ENCODE measurements at regions not wholly inside any gene's neighbourhood (a gene's known extent, or its start where the extent isn't known, plus 50 kb on each side); places are given as distances from the start of the nearest gene placed in this dataset.
A peak's percentile ranks its signal among the peaks of the same experiment; 100 is the strongest.

GRCh38 chr20:52904837-52905236, 67.3 kb upstream of the TSHZ2 start:
- no peak overlapping the region for H3K4me3 ChIP-seq (ENCODE audit: low read depth, low read length)
- no peak for DNase-seq (ENCODE audit: low read depth)
- TF ChIP-seq, protein P1, sequence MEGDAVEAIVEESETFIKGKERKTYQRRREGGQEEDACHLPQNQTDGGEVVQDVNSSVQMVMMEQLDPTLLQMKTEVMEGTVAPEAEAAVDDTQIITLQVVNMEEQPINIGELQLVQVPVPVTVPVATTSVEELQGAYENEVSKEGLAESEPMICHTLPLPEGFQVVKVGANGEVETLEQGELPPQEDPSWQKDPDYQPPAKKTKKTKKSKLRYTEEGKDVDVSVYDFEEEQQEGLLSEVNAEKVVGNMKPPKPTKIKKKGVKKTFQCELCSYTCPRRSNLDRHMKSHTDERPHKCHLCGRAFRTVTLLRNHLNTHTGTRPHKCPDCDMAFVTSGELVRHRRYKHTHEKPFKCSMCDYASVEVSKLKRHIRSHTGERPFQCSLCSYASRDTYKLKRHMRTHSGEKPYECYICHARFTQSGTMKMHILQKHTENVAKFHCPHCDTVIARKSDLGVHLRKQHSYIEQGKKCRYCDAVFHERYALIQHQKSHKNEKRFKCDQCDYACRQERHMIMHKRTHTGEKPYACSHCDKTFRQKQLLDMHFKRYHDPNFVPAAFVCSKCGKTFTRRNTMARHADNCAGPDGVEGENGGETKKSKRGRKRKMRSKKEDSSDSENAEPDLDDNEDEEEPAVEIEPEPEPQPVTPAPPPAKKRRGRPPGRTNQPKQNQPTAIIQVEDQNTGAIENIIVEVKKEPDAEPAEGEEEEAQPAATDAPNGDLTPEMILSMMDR (IDR thresholded peaks at IDR 0.05; ENCODE audit: insufficient read depth, low read depth, low read length), result no peak

- H3K4me3 ChIP-seq (ENCODE audit: low read depth, low read length), result no peak overlapping the region
Observed at GRCh38 chr20:52899041-52899608, 73.0 kb upstream of the TSHZ2 start.

GRCh38 chr20:52896348-52896747, 75.8 kb upstream of the TSHZ2 start:
- peak; percentile 13 for DNase-seq (ENCODE audit: low read depth)
- TF ChIP-seq, protein P1 (IDR thresholded peaks at IDR 0.05; ENCODE audit: insufficient read depth, low read depth, low read length), result no peak
- no peak overlapping the region for H3K4me3 ChIP-seq (ENCODE audit: low read depth, low read length)

More at GRCh38 chr20:52899041-52899608, 73.0 kb upstream of the TSHZ2 start:
- TF ChIP-seq, protein P1 (IDR thresholded peaks at IDR 0.05; ENCODE audit: insufficient read depth, low read depth, low read length), result no peak
- DNase-seq (ENCODE audit: low read depth), result no peak

DNA sequence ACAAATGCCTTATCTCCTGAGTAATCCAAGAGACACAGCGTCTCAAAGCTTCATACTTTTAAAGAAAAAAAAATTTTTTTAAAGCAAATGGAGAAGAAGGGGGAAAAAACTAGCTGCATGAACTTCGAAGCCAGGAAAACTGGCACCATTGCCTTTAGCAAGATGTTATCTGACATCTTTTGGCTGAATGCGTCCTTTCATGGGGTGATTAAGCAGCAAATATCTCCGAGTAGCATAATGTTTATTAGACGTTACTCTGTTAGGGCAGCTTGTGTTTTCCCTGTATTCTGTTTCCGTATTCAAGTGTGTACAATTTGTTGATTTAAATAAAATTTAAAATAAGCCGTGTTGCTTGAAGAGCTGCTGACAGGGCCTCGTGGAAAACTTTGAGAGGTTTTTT, 76.5 kb upstream of the TSHZ2 start:
- DNase-seq (ENCODE audit: low read depth), result peak; percentile 3
- H3K4me3 ChIP-seq (ENCODE audit: low read depth, low read length), result no peak overlapping the region
- TF ChIP-seq, protein P1 (IDR thresholded peaks at IDR 0.05; ENCODE audit: insufficient read depth, low read depth, low read length), result no peak

GRCh38 chr20:52895235-52895634, 76.9 kb upstream of the TSHZ2 start:
- no peak for DNase-seq (ENCODE audit: low read depth)

GRCh38 chr20:52893498-52893897, 78.7 kb upstream of the TSHZ2 start:
- DNase-seq (ENCODE audit: low read depth), result no peak
- H3K4me3 ChIP-seq (ENCODE audit: low read depth, low read length), result no peak overlapping the region
- TF ChIP-seq, protein P1 (IDR thresholded peaks at IDR 0.05; ENCODE audit: insufficient read depth, low read depth, low read length), result no peak

More at GRCh38 chr20:52895235-52895634, 76.9 kb upstream of the TSHZ2 start:
- H3K4me3 ChIP-seq (ENCODE audit: low read depth, low read length), result no peak overlapping the region
- TF ChIP-seq, protein P1 (IDR thresholded peaks at IDR 0.05; ENCODE audit: insufficient read depth, low read depth, low read length), result no peak

- TF ChIP-seq, protein P1 (IDR thresholded peaks at IDR 0.05; ENCODE audit: insufficient read depth, low read depth, low read length), result no peak
- no peak overlapping the region for H3K4me3 ChIP-seq (ENCODE audit: low read depth, low read length)
- no peak for DNase-seq (ENCODE audit: low read depth)
Observed at GRCh38 chr20:52892023-52892422, 80.1 kb upstream of the TSHZ2 start.
